SK-N-MC (cell line): ENCODE measurements at regions not wholly inside any gene's neighbourhood (a gene's known extent, or its start where the extent isn't known, plus 50 kb on each side); places are given as distances from the start of the nearest gene placed in this dataset.

Experiments
- EZH2 ChIP-seq: fragments of 200-600 bp; sonication (generic); IDR thresholded peaks from one replicate; pipeline ENCODE4 v1.6.1; 2017; ENCODE audit warnings: antibody characterized with exemption
- POLR2AphosphoS5 ChIP-seq: IDR thresholded peaks from 2 replicates; pipeline ENCODE4 v1.6.1; 2012; ENCODE audit warnings: mild to moderate bottlenecking, low read depth, low read length, borderline replicate concordance

DNA sequence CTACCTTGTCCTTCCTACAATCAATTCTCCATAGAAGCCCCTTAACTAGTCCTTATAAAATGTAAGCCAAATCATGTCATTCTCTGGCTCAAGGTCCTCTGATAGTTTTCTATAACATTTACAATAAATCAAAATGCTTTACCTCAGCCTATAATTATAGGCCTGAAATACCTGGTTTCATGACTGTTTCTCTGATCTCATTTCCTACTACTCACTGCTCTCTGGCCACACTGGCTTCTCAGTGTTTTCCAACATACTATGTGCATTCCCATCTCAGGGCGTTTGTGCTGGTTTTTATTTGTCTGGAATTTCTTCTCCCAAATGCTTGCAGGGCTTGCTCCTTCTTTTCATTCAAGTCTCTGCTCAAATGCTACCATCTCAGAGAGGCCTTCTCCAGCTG, 67.9 kb upstream of the MAGI3 start:
- TF ChIP-seq POLR2AphosphoS5, result no peak
- TF ChIP-seq EZH2, result no peak
